GM13977 (cell line): ENCODE measurements at regions not wholly inside any gene's neighbourhood (a gene's known extent, or its start where the extent isn't known, plus 50 kb on each side); places are given as distances from the start of the nearest gene placed in this dataset.
A peak's percentile ranks its signal among the peaks of the same experiment; 100 is the strongest.

ENCODE experiments used
- DNase-seq: peaks from one replicate; pipeline ENCODE4 v3.0.0; 2012; ENCODE audit warnings: low spot score
- in situ Hi-C: fragments of 300-500 bp; cut with MboI; formaldehyde crosslinking; loops from one replicate; pipeline ENCODE4 v1.12.0; 2022; ENCODE audit warnings: low sequenced_read_pairs, low pct_unique_long_range_greater_than_20kb, mixed read lengths, inconsistent platforms; ENCODE audit not compliant: unreplicated experiment
- TF ChIP-seq, protein P1 (sequence below): IDR thresholded peaks from 2 replicates; pipeline ENCODE4 v1.5.1; 2012; ENCODE audit warnings: mild to moderate bottlenecking, control low read depth; ENCODE audit not compliant: insufficient read depth; ENCODE audit errors: extremely low read depth, missing control alignments

DNA sequence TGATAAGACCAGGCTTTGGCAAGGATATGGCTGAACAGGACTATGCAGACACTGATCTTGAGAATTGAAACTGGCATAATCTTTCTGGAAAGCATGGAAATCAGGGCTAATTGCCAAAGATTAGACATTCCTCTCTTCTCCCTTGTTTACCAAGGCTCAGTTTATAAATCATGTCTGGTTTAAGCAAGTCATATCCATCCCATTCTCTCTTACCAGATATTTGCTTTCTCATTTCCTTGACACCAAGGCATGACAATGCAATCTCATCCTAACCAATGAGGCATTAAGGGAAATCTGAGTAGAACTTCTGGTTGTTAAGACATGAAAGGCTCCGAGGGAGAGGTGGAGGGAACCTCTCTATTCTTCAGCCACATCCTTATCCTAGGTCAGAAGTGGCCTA lies 110.3 kb upstream of the CEP85L start:
- DNase-seq, result no peak
- in situ Hi-C loops, result no loop called here
- TF ChIP-seq, protein P1, sequence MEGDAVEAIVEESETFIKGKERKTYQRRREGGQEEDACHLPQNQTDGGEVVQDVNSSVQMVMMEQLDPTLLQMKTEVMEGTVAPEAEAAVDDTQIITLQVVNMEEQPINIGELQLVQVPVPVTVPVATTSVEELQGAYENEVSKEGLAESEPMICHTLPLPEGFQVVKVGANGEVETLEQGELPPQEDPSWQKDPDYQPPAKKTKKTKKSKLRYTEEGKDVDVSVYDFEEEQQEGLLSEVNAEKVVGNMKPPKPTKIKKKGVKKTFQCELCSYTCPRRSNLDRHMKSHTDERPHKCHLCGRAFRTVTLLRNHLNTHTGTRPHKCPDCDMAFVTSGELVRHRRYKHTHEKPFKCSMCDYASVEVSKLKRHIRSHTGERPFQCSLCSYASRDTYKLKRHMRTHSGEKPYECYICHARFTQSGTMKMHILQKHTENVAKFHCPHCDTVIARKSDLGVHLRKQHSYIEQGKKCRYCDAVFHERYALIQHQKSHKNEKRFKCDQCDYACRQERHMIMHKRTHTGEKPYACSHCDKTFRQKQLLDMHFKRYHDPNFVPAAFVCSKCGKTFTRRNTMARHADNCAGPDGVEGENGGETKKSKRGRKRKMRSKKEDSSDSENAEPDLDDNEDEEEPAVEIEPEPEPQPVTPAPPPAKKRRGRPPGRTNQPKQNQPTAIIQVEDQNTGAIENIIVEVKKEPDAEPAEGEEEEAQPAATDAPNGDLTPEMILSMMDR, result no peak

DNA sequence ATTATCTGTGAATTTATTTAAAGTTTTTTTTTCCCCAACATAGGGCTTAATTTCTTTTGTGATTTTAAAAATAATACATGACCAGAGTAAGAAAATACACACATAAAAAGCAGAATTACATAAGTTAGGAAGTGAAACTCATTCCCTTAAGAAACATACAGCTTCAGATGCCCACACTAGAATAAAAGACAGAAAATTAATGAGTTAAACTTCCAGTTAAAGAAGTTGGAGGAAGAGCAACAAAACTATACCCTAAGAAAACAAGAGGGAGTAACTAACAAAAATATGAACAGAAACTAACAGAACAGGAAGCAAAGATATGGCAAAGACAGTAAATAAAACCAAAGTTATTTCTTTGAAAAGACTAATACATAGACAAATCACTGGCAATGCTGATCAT lies 107.6 kb upstream of the CEP85L start:
- DNase-seq, result no peak
- TF ChIP-seq, protein P1, result no peak
- in situ Hi-C loops, result no loop called here

DNA sequence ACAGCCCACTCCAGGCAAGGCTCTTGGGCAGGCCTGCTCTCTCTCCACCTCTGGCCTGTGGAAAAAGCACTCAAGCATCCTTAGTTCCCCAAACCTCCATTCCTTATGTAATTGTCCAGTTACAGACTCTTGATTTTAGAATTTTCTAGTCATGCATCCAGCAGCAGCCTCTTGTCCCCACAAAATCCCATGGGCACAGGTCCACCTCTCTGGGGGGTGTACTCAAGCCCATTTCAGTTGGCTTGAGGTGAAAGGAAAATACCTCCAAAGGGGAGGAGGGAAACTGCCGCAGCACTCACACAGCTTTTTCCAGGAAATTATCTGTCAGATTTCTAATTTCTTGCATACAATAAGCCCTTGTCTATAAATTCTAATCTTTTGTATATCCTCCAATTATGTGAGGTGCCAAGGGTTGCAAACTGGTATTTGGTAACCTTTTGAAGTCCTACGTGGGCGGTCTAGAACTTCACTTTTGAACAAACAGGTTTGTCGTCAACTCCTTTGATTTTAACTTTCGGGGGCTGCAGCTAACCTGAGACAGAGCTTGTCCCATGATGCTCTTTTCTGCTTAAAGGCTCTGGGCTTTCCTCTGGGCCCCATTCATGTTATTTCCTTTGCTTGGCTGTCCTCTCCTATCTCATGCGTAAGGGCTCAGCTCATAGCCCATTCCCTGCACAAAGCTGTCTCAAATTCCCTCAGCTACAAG lies 104.7 kb upstream of the CEP85L start:
- DNase-seq, result no peak
- in situ Hi-C loops, result no loop called here
- TF ChIP-seq, protein P1, result no peak

DNA sequence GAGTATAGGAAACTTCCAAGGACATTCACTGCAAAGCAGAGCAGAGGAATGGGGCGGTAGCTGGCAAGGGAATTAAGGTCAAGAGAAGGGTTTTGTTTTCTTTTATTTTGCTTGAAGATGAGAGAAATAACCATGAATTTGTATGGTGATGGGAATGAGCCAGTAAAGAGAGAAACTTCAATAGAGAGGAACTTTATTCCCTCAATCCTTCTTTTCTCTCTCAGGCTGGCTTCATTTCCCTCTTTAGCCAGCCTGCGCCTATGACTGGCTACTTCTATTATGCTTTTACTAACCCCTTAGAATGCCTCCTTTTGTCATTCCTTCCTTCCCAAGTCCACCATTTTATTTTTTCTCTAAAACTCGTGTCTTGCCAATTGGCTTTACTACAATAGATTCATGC lies 101.4 kb upstream of the CEP85L start:
- DNase-seq, result no peak
- TF ChIP-seq, protein P1, result no peak
- in situ Hi-C loops, result no loop called here

DNA sequence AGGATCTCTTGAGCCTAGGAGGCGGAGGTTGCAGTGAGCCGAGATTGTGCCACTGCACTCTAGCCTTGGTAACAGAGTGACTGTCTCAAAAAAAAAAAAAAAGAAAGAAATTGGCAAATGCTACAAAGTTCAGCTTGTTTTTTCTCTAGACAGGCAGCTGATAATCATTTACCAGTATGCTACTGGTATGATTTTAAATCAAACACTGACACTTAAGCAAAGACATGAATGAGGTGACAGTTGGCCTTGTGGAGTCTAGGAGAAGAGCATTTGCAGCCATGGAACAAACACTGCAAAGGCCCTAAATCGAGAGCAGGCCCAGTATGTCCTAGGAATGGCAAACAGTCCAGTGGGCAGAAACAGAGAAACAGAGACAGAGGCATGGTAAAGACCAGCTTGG lies 99.7 kb upstream of the CEP85L start:
- in situ Hi-C loops, result no loop called here
- TF ChIP-seq, protein P1, result no peak
- no peak for DNase-seq

DNA sequence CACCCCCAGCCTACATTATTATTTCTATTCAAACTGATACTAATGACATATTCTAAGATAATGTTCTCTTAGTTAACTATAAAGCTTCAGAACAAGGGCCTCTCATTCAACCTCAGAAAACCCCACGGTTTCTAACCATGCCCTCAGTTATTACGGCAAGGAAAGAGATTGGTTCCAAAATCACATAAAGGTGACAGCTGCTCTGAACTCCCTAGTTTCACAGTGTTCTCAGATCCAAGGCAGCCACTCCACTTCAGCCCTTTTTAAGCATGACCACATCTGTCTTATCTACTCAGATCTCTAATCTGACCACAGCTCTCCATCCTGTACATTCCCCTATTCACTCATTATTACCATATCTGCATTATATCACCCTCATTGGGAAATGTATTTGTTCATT lies 98.8 kb upstream of the CEP85L start:
- in situ Hi-C loops, result no loop called here
- peak; percentile 25 for DNase-seq

More for the DNA sequence above, 98.8 kb upstream of the CEP85L start:
- TF ChIP-seq, protein P1, result no peak
